Testis (tissue), 2 donors: ENCODE measurements at regions not wholly inside any gene's neighbourhood (a gene's known extent, or its start where the extent isn't known, plus 50 kb on each side); places are given as distances from the start of the nearest gene placed in this dataset.

Experiments
- DNase-seq: peaks from one replicate; pipeline ENCODE4 v3.0.0-alpha.2; 2019
- H3K27ac ChIP-seq, 2 donors: fragments of 200-600 bp; sonication (generic); one replicate each; pipeline ENCODE4 v1.5.1; 2019
- H3K27me3 ChIP-seq: fragments of 200-600 bp; sonication (generic); one replicate; pipeline ENCODE4 v1.5.1; 2019
- H3K36me3 ChIP-seq: fragments of 200-600 bp; sonication (generic); one replicate; pipeline ENCODE4 v1.5.1; 2017; ENCODE audit warnings: low read depth; ENCODE audit errors: missing control alignments
- H3K4me1 ChIP-seq: fragments of 200-600 bp; sonication (generic); one replicate; pipeline ENCODE4 v1.5.1; 2019
- H3K4me3 ChIP-seq, 2 donors: fragments of 200-600 bp; sonication (generic); one replicate each; pipeline ENCODE4 v1.5.1; 2017 to 2019
- H3K9me3 ChIP-seq: fragments of 200-600 bp; sonication (generic); one replicate; pipeline ENCODE4 v1.5.1; 2017
- POLR2A ChIP-seq: fragments of 450-650 bp; IDR thresholded peaks from one replicate; pipeline ENCODE4 v1.6.1; 2017; ENCODE audit warnings: antibody characterized with exemption, mild to moderate bottlenecking, moderate library complexity
- WGBS, 2 donors: methylation state at CpG; one replicate each; pipeline ENCODE4 v1.1.5; 2018; 5-methylcytosine and 5-hydroxymethylcytosine counted together
- intact Hi-C: fragments of 100-400 bp; cut with DNase I; formaldehyde crosslinking; loops from one replicate; pipeline ENCODE4 v1.15.1; 2023; ENCODE audit warnings: low total_unique reads
- TF ChIP-seq, protein P1 (sequence below), 3 experiments: fragments of 450-650 bp in 2 of 3; fragments of 200-600 bp in 1 of 3; sonication (generic) in 1 of 3; IDR thresholded peaks; one replicate each; pipeline ENCODE4 v1.5.1; 2016 to 2019; ENCODE audit warnings: antibody characterized with exemption in 3 of 3, mild to moderate bottlenecking in 2 of 3, moderate library complexity in 1 of 3

DNA sequence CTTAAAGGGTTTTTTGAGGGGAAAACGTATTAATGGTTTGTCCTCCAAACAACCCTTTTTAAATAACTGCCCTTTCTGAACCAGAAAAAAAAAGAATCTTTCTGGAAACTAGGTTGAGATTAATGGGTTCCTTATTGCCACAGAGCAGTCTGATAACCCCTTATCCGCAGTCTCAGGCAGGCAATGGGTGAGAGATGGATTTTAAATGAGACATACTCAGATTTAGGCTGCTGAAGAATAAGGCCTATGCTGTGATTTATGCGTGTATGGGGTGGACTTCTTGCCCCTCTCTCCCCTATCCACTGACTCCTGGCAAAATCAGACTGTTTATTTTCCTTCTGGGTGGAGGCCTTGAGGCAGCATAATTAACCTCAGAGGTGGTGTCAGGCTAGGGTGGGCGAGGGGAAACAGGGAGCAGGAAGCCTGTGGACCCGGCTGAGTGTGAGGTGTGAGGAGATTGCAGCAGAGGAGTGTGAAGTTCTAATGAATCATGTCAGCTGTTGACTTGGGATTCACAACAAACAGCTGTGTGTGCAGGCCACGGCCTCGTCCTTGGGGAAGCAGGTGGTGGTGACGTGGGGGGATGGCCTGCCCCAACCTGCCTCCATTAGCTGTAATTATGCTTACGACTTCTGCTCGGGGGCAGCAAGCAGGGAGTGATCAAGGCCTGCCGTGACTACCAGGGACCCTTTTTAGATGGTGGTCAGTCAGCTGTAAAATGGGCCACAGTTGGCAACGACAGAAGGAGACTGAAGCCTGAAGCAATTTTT is 196.4 kb downstream of the SEMA6A start:
- DNase-seq: no peak
- no peak overlapping the region for H3K4me3 ChIP-seq
- no peak for TF ChIP-seq POLR2A
- TF ChIP-seq, protein P1, sequence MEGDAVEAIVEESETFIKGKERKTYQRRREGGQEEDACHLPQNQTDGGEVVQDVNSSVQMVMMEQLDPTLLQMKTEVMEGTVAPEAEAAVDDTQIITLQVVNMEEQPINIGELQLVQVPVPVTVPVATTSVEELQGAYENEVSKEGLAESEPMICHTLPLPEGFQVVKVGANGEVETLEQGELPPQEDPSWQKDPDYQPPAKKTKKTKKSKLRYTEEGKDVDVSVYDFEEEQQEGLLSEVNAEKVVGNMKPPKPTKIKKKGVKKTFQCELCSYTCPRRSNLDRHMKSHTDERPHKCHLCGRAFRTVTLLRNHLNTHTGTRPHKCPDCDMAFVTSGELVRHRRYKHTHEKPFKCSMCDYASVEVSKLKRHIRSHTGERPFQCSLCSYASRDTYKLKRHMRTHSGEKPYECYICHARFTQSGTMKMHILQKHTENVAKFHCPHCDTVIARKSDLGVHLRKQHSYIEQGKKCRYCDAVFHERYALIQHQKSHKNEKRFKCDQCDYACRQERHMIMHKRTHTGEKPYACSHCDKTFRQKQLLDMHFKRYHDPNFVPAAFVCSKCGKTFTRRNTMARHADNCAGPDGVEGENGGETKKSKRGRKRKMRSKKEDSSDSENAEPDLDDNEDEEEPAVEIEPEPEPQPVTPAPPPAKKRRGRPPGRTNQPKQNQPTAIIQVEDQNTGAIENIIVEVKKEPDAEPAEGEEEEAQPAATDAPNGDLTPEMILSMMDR (IDR thresholded peaks at IDR 0.05): no peak
- H3K4me1 ChIP-seq: no peaks in the 10 kb centered on the region
- no peaks in the 10 kb centered on the region for H3K9me3 ChIP-seq
- H3K36me3 ChIP-seq: no peaks in the 10 kb centered on the region
- 73 to 79% methylated on average over 12 of the region's 12 CpGs for WGBS, 2 donors
- H3K27ac ChIP-seq: no peak overlapping the region
- no peaks in the 10 kb centered on the region for H3K27me3 ChIP-seq
- intact Hi-C loops: no loop called here

DNA sequence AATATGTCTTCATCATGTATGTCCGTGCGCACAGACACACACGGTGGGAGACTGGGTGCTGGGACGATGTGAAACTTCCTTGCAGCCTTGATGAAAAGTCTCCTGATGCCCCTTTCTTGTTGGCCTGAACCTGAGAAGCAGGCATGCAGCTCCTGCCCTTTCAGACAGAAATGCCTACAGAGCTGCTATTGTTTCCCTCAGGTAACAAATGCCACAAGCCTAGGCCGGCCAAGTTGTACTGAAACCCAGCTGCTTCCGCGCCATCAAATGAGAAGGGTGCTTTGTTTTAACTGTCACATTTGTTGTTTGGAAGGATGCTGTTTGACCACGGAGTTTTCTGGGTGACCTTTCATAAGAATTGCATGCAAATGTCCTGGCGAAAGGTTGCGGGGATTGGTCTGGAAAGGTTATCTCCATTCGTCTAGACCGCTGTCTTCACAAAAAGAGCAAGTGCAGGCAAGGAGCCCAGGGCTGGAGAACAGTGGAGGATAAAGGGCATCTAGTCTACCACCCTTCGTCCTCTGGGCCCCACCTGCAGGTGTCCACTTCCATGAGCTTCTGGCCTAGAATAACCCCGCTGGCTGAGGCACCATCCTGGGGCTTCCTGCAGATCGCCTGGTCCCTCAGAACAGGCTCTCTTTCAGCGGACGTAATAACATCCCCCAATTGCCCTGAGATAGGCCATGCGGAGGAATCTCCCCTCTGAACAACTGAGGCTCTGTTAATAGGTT is 197.2 kb downstream of the SEMA6A start:
- Histone ChIP-seq H3K27me3 (no peaks in the 10 kb centered on the region), H3K9me3 (no peaks in the 10 kb centered on the region), H3K27ac (no peak overlapping the region), H3K36me3 (no peaks in the 10 kb centered on the region), H3K4me3 (no peak overlapping the region), H3K4me1 (no peaks in the 10 kb centered on the region)
- intact Hi-C loops: no loop called here
- TF ChIP-seq, protein P1 (IDR thresholded peaks at IDR 0.05): no peak
- TF ChIP-seq POLR2A: no peak
- DNase-seq: no peak
- 85 to 86% methylated on average over 18 of the region's 18 CpGs for WGBS, 2 donors

DNA sequence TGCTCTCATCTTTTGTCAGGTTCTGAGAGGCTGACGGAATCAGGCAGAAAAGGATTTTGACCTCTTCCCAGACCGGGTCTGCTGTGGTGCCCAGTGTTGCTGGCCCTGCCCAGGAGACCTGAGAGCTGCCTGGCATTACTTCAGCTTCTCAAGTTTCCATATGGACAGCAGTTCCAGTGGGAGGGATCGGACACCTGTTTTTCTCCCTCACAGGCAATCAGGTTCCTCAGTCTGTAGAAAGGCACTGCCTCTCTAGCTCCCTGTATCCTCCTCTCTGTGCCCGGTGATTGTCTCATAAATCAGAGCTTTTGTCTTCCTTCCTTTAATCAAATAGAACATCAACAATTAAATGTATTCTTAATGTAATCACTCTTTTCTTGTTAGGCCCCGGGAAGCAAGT is 198.7 kb downstream of the SEMA6A start:
- Histone ChIP-seq H3K27ac (no peak overlapping the region), H3K27me3 (no peaks in the 10 kb centered on the region), H3K9me3 (no peaks in the 10 kb centered on the region), H3K4me1 (no peaks in the 10 kb centered on the region), H3K36me3 (no peaks in the 10 kb centered on the region), H3K4me3 (no peak overlapping the region)
- 73 to 87% methylated on average over 5 of the region's 5 CpGs for WGBS, 2 donors
- DNase-seq: no peak
- intact Hi-C loops: no loop called here
- no peak for TF ChIP-seq POLR2A
- TF ChIP-seq, protein P1 (IDR thresholded peaks at IDR 0.05): no peak

DNA sequence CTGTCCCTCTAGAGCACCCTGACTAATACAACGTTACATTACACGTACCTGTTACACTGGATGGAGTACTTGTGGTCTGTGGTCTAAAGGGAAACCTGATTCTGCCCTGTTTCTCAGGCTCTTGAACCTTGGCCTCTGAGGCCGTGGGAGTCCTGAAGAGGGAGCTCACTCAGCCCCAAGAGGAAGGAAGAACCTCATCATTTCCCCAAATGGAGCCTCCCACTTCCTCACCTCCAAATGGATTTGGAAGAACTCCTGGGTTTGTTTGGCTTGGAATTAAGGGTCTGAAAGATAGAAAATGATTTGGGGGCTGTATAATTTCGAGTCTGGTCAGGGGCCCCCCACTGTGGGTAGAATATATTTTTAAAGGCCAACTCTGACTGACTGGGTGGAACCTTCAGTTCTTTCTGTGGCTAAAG is 200.2 kb downstream of the SEMA6A start:
- Histone ChIP-seq H3K4me3 (no peak overlapping the region), H3K27me3 (no peaks in the 10 kb centered on the region), H3K9me3 (no peaks in the 10 kb centered on the region), H3K36me3 (no peaks in the 10 kb centered on the region), H3K27ac (no peak overlapping the region), H3K4me1 (no peaks in the 10 kb centered on the region)
- intact Hi-C loops: no loop called here
- TF ChIP-seq POLR2A: no peak
- TF ChIP-seq, protein P1 (IDR thresholded peaks at IDR 0.05): no peak
- DNase-seq: no peak
- 85 to 93% methylated on average over 4 of the region's 4 CpGs for WGBS, 2 donors
